SK-N-SH treated with all-trans-retinoic acid at 6 μM for 48 hours (cell line): ENCODE measurements at regions not wholly inside any gene's neighbourhood (a gene's known extent, or its start where the extent isn't known, plus 50 kb on each side); places are given as distances from the start of the nearest gene placed in this dataset.

Experiments
- ATAC-seq: fragments of 200-7000 bp; cut with Tn5 transposase; 3 replicates; pipeline ENCODE4 v1.9.1; 2020; ENCODE audit warnings: mild to moderate bottlenecking, moderate library complexity
- ARNTL ChIP-seq: fragments of 450-650 bp; formaldehyde crosslinking; IDR thresholded peaks from 2 replicates; pipeline ENCODE4 v1.5.0; 2020; ENCODE audit warnings: low read depth, mild to moderate bottlenecking, moderate library complexity, borderline replicate concordance
- BACH2 ChIP-seq: fragments of 250-450 bp; sonication (Bioruptor Pico); IDR thresholded peaks from 2 replicates; pipeline ENCODE4 v1.9.0; 2021; ENCODE audit warnings: mild to moderate bottlenecking, borderline replicate concordance
- CREB5 ChIP-seq: fragments of 250-450 bp; sonication (Bioruptor Pico); IDR thresholded peaks from 2 replicates; pipeline ENCODE4 v1.5.1; 2020; ENCODE audit warnings: low read depth, mild to moderate bottlenecking, moderate library complexity
- CSDC2 ChIP-seq: fragments of 250-450 bp; sonication (Bioruptor Pico); IDR thresholded peaks from 2 replicates; pipeline ENCODE4 v1.5.0; 2020; ENCODE audit warnings: mild to moderate bottlenecking, moderate library complexity
- CSRNP3 ChIP-seq: fragments of 250-450 bp; sonication (Bioruptor Pico); IDR thresholded peaks from 2 replicates; pipeline ENCODE4 v1.5.1; 2021; ENCODE audit warnings: mild to moderate bottlenecking, moderate library complexity
- ESRRG ChIP-seq: fragments of 250-450 bp; sonication (Bioruptor Pico); IDR thresholded peaks from 2 replicates; pipeline ENCODE4 v1.6.1; 2021; ENCODE audit warnings: mild to moderate bottlenecking
- GLIS3 ChIP-seq: fragments of 250-450 bp; sonication (Bioruptor Pico); IDR thresholded peaks from 2 replicates; pipeline ENCODE4 v1.5.0; 2020; ENCODE audit warnings: mild to moderate bottlenecking, moderate library complexity
- ISL1 ChIP-seq: fragments of 250-450 bp; sonication (Bioruptor Pico); IDR thresholded peaks from 2 replicates; pipeline ENCODE4 v2.1.2; 2022; ENCODE audit warnings: mild to moderate bottlenecking, moderate library complexity
- OSR1 ChIP-seq: fragments of 250-450 bp; sonication (Bioruptor Pico); IDR thresholded peaks from 2 replicates; pipeline ENCODE4 v1.8.0; 2022; ENCODE audit warnings: moderate library complexity, mild to moderate bottlenecking, inconsistent platforms
- PPARA ChIP-seq: fragments of 250-450 bp; sonication (Bioruptor Pico); IDR thresholded peaks from 2 replicates; pipeline ENCODE4 v1.5.0; 2020; ENCODE audit warnings: mild to moderate bottlenecking, borderline replicate concordance
- RARB ChIP-seq: fragments of 250-450 bp; sonication (Bioruptor Pico); IDR thresholded peaks from 2 replicates; pipeline ENCODE4 v1.8.0; 2021; ENCODE audit warnings: mild to moderate bottlenecking, moderate library complexity
- SNAI2 ChIP-seq: fragments of 250-450 bp; sonication (Bioruptor Pico); IDR thresholded peaks from 2 replicates; pipeline ENCODE4 v1.5.0; 2020; ENCODE audit warnings: mild to moderate bottlenecking, moderate library complexity
- TCF4 ChIP-seq: fragments of 250-450 bp; sonication (Bioruptor Pico); IDR thresholded peaks from 2 replicates; pipeline ENCODE4 v1.8.0; 2021; ENCODE audit warnings: mild to moderate bottlenecking, moderate library complexity, borderline replicate concordance
- TOX ChIP-seq: fragments of 250-450 bp; sonication (Bioruptor Pico); IDR thresholded peaks from 2 replicates; pipeline ENCODE4 v1.8.0; 2021; ENCODE audit warnings: mild to moderate bottlenecking, moderate library complexity, borderline replicate concordance
- ZC3H10 ChIP-seq: fragments of 250-450 bp; sonication (Bioruptor Pico); IDR thresholded peaks from 2 replicates; pipeline ENCODE4 v1.5.1; 2021; ENCODE audit warnings: mild to moderate bottlenecking, moderate library complexity
- ZFP3 ChIP-seq: fragments of 250-450 bp; sonication (Bioruptor Pico); IDR thresholded peaks from 2 replicates; pipeline ENCODE4 v1.5.0; 2020; ENCODE audit warnings: mild to moderate bottlenecking, moderate library complexity
- ZNF565 ChIP-seq: fragments of 450-650 bp; formaldehyde crosslinking; conservative IDR thresholded peaks from 2 replicates; pipeline ENCODE4 v1.5.0; 2020; ENCODE audit warnings: low read depth, mild to moderate bottlenecking, moderate library complexity
- ZNF70 ChIP-seq: fragments of 450-650 bp; formaldehyde crosslinking; IDR thresholded peaks from 2 replicates; pipeline ENCODE4 v1.5.0; 2020; ENCODE audit warnings: mild to moderate bottlenecking, moderate library complexity
- ZNF8 ChIP-seq: fragments of 450-650 bp; formaldehyde crosslinking; IDR thresholded peaks from 2 replicates; pipeline ENCODE4 v1.5.0; 2020; ENCODE audit warnings: mild to moderate bottlenecking, moderate library complexity
- TF ChIP-seq, protein P1 (sequence below): fragments of 250-450 bp; sonication (Bioruptor Pico); IDR thresholded peaks from 2 replicates; pipeline ENCODE4 v1.8.0; 2021; ENCODE audit warnings: low read depth, mild to moderate bottlenecking, moderate library complexity, borderline replicate concordance
- TF ChIP-seq, protein P2 (sequence below): fragments of 250-450 bp; sonication (Bioruptor Pico); IDR thresholded peaks from 2 replicates; pipeline ENCODE4 v1.5.0; 2020; ENCODE audit warnings: mild to moderate bottlenecking, moderate library complexity

DNA sequence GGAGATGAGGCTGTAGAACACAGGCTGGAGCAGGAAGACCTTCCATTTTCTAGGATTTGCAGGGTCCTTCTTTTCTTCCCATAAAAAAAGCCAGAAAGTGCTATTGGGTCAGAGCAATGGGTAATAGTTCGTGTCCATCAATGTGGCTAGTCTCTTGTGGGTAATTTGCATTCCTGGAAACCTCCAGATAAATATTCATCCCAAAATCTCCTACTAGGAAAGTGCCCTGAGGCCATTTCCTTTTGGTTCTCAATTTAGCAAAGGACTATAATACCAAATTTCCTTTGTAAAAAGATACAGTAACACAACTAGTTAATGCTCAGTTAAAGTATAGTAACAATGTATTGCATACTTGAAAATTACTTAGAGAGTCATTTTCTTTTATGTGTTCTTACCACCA lies 138.1 kb upstream of the TAB2 start:
- no peak for ATAC-seq
- TF ChIP-seq SNAI2 (CRISPR knock-in tag) (no peak), OSR1 (CRISPR knock-in tag) (no peak)

DNA sequence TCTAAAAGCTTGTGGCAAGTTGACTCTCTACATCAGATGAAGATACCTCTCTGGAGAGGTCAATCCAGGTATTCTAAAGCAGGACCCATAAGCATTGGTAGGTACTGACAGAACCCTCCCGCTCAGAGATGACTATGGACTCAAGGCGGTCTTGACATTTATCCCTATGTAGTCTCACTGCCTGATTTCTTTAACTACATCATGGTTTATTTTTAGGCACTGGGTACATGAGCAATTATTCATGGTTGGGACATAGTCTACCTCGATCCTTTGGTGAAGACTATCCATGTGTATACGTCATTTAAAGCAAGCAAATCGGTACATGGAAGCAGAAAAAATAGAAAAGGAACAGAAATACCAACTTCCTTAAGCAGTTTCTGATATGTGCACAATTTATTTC lies 136.2 kb upstream of the TAB2 start:
- TF ChIP-seq ZFP3 (CRISPR knock-in tag): no peak
- TF ChIP-seq CSDC2 (CRISPR knock-in tag): no peak
- TF ChIP-seq ESRRG (CRISPR knock-in tag): no peak
- no peak for TF ChIP-seq CSRNP3
- no peak for TF ChIP-seq ARNTL (CRISPR knock-in tag)
- TF ChIP-seq GLIS3 (CRISPR knock-in tag): no peak
- no peak for TF ChIP-seq SNAI2 (CRISPR knock-in tag)
- no peak for TF ChIP-seq ZNF8
- no peak for TF ChIP-seq RARB (CRISPR knock-in tag)
- no peak for TF ChIP-seq TOX (CRISPR knock-in tag)
- no peak for TF ChIP-seq CREB5 (CRISPR knock-in tag)
- TF ChIP-seq ZNF565 (CRISPR knock-in tag): no peak
- no peak for TF ChIP-seq ISL1 (CRISPR knock-in tag)
- ATAC-seq: no peak

DNA sequence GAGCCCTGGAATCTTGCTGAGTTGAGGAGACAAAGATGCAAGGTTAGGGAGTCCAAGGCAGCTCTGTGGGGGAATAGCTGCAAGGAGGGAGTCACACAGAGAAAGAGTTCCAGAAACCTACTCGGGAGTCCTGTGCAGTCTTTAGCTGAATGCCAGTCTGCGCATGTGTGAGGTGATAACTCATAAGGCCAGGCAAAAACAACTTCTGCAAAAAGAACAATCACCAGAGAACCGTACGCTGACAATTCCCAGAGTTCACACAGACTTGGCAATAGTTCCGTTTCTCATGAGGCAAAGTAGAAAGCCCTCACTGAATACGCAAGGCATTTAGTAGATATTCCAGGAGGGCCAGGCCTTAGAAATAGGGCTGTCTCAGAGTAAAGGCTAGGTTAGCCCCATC lies 135.2 kb upstream of the TAB2 start:
- TF ChIP-seq TOX (CRISPR knock-in tag): no peak
- no peak for TF ChIP-seq SNAI2 (CRISPR knock-in tag)
- TF ChIP-seq GLIS3 (CRISPR knock-in tag): no peak
- TF ChIP-seq ZNF70: no peak
- TF ChIP-seq OSR1 (CRISPR knock-in tag): no peak
- TF ChIP-seq CREB5 (CRISPR knock-in tag): no peak
- TF ChIP-seq ESRRG (CRISPR knock-in tag): no peak
- TF ChIP-seq, protein P1, sequence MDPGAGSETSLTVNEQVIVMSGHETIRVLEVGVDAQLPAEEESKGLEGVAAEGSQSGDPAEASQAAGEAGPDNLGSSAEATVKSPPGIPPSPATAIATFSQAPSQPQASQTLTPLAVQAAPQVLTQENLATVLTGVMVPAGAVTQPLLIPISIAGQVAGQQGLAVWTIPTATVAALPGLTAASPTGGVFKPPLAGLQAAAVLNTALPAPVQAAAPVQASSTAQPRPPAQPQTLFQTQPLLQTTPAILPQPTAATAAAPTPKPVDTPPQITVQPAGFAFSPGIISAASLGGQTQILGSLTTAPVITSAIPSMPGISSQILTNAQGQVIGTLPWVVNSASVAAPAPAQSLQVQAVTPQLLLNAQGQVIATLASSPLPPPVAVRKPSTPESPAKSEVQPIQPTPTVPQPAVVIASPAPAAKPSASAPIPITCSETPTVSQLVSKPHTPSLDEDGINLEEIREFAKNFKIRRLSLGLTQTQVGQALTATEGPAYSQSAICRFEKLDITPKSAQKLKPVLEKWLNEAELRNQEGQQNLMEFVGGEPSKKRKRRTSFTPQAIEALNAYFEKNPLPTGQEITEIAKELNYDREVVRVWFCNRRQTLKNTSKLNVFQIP (CRISPR knock-in tag): no peak
- TF ChIP-seq ISL1 (CRISPR knock-in tag): no peak
- TF ChIP-seq ZNF565 (CRISPR knock-in tag): no peak
- TF ChIP-seq TCF4 (CRISPR knock-in tag): no peak
- TF ChIP-seq ZNF8: no peak
- TF ChIP-seq CSDC2 (CRISPR knock-in tag): no peak
- TF ChIP-seq ZFP3 (CRISPR knock-in tag): no peak
- TF ChIP-seq ZC3H10: no peak
- TF ChIP-seq, all 23 proteins: peak for 0
- ATAC-seq: no peak

DNA sequence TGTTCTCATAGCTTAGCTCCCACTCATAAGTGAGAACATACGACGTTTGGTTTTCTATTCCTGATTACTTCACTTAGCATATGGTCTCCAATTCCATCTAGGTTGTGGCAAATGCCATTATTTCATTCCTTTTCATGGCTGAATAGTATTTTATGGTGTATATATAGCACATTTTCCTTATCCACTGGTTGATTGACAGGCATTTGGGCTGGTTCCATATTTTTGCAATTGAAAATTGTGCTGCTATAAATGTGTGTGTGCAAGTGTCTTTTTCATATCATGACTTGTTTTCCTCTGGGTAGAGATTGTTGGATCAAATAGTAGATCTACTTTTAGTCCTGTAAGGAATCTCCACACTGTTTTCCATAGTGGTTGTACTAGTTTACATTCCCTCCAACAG lies 133.0 kb upstream of the TAB2 start:
- no peak for ATAC-seq
- TF ChIP-seq ISL1 (CRISPR knock-in tag): no peak
- TF ChIP-seq, protein P1 (CRISPR knock-in tag): no peak
- no peak for TF ChIP-seq CREB5 (CRISPR knock-in tag)
- no peak for TF ChIP-seq ZNF70
- no peak for TF ChIP-seq BACH2 (CRISPR knock-in tag)
- TF ChIP-seq ZNF565 (CRISPR knock-in tag): no peak
- TF ChIP-seq ARNTL (CRISPR knock-in tag): no peak
- TF ChIP-seq, protein P2, sequence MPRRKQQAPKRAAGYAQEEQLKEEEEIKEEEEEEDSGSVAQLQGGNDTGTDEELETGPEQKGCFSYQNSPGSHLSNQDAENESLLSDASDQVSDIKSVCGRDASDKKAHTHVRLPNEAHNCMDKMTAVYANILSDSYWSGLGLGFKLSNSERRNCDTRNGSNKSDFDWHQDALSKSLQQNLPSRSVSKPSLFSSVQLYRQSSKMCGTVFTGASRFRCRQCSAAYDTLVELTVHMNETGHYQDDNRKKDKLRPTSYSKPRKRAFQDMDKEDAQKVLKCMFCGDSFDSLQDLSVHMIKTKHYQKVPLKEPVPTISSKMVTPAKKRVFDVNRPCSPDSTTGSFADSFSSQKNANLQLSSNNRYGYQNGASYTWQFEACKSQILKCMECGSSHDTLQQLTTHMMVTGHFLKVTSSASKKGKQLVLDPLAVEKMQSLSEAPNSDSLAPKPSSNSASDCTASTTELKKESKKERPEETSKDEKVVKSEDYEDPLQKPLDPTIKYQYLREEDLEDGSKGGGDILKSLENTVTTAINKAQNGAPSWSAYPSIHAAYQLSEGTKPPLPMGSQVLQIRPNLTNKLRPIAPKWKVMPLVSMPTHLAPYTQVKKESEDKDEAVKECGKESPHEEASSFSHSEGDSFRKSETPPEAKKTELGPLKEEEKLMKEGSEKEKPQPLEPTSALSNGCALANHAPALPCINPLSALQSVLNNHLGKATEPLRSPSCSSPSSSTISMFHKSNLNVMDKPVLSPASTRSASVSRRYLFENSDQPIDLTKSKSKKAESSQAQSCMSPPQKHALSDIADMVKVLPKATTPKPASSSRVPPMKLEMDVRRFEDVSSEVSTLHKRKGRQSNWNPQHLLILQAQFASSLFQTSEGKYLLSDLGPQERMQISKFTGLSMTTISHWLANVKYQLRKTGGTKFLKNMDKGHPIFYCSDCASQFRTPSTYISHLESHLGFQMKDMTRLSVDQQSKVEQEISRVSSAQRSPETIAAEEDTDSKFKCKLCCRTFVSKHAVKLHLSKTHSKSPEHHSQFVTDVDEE (CRISPR knock-in tag): no peak
- TF ChIP-seq PPARA (CRISPR knock-in tag): no peak
- no peak for TF ChIP-seq ZC3H10
